ENCODE measurements at regions not wholly inside any gene's neighbourhood (a gene's known extent, or its start where the extent isn't known, plus 50 kb on each side); places are given as distances from the start of the nearest gene placed in this dataset.

- DNase-seq (ENCODE audit: extremely low read depth, low read depth), result no peak
- TF ChIP-seq CTCF (IDR thresholded peaks at IDR 0.05; ENCODE audit: low read depth, low read length), result no peak
Observed at GRCh38 chr9:87167582-87167981, 220.3 kb upstream of the GAS1 start.

GRCh38 chr9:87178302-87178701, 231.0 kb upstream of the GAS1 start:
- TF ChIP-seq CTCF (IDR thresholded peaks at IDR 0.05; ENCODE audit: low read depth, low read length), result no peak
- DNase-seq (ENCODE audit: extremely low read depth, low read depth), result no peak

- no peak for DNase-seq (ENCODE audit: extremely low read depth, low read depth)
- TF ChIP-seq CTCF (IDR thresholded peaks at IDR 0.05; ENCODE audit: low read depth, low read length), result no peak
Observed at GRCh38 chr9:87179553-87180340, 232.4 kb upstream of the GAS1 start.

- TF ChIP-seq CTCF (IDR thresholded peaks at IDR 0.05; ENCODE audit: low read depth, low read length), result no peak
- no peak for DNase-seq (ENCODE audit: extremely low read depth, low read depth)
Observed at GRCh38 chr9:87180361-87180760, 233.1 kb upstream of the GAS1 start.

GRCh38 chr9:87180841-87181240, 233.5 kb upstream of the GAS1 start:
- no peak for TF ChIP-seq CTCF (IDR thresholded peaks at IDR 0.05; ENCODE audit: low read depth, low read length)
- DNase-seq (ENCODE audit: extremely low read depth, low read depth), result no peak

- TF ChIP-seq CTCF (IDR thresholded peaks at IDR 0.05; ENCODE audit: low read depth, low read length), result no peak
- DNase-seq (ENCODE audit: extremely low read depth, low read depth), result no peak
Observed at GRCh38 chr9:87181670-87182069, 234.4 kb upstream of the GAS1 start.

- TF ChIP-seq CTCF (IDR thresholded peaks at IDR 0.05; ENCODE audit: low read depth, low read length), result no peak
- DNase-seq (ENCODE audit: extremely low read depth, low read depth), result no peak
Observed at GRCh38 chr9:87184956-87185642, 237.8 kb upstream of the GAS1 start.

Data from AG09319 (cell line).